ENCODE measurements at regions not wholly inside any gene's neighbourhood (a gene's known extent, or its start where the extent isn't known, plus 50 kb on each side); places are given as distances from the start of the nearest gene placed in this dataset.
"Not testable (repeated sequence)": the region's sequence is repeated elsewhere in the genome, so short reads cannot be mapped to it uniquely, and the experiment has no call there.

DNA sequence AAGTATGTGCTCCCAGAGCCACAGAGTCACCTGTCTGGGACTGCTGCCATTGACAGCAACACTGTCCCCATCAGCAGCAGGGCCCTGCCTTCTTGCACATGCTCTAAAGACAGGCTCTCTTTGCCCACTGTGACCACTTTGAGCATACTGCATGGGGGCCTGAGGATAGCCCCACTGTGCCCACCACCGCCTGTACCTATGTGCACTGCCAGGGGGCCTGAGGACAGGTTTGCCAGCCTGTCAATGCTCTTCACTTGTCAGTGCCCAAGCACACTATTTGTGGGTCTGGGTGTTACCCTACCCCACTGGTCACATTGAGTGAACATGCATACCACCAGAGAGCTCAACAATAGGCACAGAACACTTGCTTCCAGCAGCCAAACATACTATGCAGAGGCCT is 1137.0 kb upstream of the FANCL start:
- DNase-seq, result no peak

DNA sequence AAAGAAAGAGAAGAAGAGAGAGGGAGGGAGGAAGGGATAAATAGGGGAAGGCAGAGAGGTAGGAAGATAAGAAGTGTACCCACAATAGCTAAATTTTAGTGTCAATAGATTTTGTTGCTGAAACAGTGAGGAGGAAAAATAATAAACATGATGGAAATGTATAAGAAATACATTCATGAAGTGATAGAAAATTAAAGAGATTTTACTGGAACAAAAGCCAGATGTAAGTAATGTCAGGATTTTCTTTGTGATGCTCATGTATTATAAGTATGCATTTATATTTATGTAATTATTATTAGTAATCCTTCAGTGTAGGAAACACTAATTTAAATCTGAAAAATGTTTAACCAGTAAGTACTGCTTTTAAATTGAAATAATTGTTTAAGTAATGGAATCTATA is 1125.2 kb upstream of the FANCL start:
- no peak for DNase-seq

DNA sequence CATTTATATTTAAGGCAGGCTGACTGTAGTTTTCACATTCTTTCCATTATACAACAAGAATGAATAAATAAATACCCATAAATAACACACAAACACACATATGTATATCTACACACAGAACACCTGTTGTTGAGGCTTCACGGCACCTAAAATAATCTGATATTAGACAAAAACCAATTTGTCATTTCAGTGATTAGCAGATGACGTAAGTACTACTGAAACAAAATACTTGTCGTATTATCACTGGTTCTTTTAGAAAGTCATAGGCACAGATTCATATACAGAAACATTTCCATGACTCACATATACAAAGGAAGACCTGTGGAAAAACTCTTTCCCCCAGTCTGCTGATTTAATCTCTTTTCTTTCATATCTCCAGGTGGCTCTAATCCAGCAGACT is 1113.4 kb upstream of the FANCL start:
- DNase-seq, result no peak

DNA sequence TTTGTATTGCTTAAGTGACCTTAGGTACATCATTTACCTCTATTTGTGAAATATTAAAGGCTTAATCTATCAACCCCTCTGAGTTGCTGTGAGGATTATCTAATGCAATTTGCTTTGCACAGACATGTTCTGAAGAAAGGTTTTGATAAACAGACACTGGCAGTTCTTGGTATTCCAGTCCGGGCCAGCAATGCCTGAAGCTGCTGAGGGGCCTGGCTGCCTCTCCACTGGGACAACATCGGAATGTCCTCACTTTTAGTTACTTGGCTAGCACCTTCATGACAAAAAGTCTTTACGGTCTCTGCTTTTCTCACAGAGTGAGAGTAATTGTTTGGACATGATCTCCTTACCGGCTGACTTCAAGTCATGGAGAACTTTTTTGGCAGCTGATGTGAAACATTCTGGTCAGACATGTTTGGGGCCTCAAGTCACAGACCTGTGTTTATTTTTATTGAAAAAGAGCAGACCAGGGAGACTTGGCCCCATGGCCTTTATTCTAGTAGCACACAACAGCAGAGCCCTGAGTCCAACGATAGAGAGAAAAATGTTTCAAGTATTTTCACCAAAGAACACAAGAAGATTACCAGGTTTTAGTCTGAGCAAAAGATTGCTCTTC is 1112.3 kb upstream of the FANCL start:
- DNase-seq, result no peak

DNA sequence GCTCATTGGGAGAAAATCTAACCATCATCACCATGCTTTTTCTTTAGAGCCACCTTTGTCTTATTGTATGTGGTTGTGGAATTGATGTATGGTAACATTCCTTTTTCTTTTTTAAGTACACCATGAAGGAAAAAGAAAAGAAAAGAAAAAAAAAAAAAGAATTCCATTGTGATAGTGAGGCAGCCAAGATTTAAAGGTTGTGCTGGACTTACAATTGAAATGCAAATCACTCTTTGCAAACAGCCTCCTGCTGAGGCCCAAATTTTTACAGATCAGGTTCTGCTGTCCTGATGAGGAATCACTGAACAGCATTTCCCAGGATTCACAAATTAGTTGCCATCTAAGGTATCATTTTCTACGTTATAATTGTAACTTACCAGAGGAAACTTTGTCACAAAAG is 1101.0 kb upstream of the FANCL start:
- DNase-seq, result no peak

DNA sequence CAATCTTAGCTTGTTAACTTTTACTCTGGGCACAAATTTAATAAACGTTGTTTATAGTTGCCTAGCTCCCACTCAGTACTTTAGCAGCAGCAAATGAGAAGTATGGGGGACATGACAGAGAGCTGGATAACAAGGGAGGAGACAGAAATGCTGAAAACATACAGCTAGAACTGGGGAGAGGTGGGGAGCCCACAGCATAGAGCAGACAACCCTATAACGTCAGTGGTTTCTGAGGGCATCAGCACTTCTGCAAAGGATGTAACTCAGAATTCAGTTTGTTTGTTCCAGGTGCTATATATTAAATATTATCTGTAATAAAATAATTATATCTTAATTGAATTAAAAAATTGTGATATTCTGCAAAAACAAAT is 1098.7 kb upstream of the FANCL start:
- DNase-seq, result no peak

DNA sequence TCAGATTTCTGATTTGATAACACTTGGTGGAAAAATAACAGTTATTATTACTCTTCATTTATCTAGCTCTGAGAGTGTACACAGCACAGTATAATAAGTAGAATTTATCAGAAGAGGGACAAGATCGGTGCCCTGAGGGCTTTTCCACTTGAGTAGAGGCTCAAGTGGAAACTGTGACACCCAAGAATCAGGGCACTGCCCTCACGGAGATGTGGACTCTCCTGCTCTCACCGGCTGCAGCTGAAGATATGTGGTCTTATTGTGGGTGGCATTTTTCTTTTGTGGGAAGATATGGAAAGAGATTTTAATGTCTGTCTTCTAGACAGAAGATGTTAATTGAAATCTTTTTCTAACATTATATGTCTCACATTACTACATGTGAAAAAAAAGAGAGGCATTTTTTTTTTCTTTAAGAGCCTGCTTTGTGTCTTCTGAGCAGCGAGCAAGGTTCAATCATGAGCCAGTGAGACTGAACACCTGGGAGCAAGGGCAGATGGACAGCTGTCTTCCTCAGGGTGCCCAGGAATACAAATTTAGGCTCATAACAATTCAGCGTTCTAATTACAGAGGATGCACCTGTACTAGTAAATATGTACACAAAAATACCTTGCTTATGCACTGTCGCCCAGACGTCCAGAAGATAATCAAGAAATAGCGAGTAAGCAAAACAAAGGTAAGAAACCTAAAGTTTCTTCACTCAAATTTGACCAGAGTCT is 1098.2 kb upstream of the FANCL start:
- no peak for DNase-seq

DNA sequence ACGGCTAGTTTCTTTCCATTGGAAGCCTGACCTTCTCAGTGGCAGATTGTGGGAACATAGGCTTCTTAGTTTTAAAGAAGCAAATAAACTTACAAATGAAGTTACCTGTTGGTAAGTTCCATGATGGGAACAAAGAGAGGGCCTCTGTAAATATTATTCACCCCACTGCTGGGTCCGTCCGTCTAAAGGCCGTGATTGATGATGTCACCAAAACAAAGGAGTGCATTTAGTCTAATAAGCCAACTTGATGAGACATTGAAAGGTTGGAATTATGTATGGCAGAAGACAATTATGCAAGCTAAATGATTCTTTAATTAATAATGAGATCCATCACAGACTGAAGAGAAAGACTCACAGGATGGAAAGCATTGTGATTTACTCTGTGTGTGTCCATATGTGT is 1091.9 kb upstream of the FANCL start:
- DNase-seq, result no peak

DNA sequence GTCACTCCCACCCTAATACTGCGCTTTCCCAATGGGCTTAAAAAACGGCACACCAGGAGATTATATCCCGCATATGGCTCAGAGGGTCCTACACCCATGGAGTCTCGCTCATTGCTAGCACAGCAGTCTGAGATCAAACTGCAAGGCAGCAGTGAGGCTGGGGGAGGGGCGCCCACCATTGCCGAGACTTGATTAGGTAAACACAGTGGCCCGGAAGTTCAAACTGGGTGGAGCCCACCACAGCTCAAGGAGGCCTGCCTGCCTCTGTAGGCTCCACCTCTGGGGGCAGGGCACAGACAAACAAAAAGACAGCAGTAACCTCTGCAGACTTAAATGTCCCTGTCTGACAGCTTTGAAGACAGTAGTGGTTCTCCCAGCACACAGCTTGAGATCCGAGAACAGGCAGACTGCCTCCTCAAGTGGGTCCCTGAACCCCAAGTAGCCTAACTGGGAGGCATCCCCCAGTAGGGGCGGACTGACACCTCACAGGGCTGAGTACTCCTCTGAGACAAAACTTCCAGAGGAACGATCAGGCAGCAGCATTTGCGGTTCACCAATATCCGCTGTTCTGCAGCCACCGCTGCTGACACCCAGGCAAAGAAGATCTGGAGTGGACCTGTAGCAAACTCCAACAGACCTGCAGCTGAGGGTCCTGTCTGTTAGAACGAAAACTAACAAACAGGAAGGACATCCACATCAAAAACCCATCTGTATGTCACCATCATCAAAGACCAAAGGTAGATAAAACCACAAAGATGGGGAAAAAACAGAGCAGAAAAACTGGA is 1085.6 kb upstream of the FANCL start:
- not testable (repeated sequence) for DNase-seq

DNA sequence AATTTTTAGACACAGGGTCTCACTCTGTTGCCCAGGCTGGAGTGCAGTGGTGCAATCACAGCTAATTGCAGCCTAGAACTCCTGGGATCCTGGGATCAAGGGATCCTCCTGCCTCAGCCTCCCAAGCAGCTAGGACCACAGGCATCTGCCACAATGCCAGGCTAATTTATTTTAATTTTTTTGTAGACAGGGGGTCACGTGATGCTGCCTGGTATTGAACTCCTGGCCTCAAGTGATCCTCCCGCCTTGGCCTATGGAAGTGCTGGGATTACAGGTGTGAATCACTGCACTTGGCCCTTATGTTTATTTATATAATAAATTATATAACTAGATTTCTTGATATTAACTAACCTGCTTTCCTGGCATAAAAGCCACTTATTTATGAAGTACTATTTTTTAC is 1081.7 kb upstream of the FANCL start:
- DNase-seq, result no peak

DNA sequence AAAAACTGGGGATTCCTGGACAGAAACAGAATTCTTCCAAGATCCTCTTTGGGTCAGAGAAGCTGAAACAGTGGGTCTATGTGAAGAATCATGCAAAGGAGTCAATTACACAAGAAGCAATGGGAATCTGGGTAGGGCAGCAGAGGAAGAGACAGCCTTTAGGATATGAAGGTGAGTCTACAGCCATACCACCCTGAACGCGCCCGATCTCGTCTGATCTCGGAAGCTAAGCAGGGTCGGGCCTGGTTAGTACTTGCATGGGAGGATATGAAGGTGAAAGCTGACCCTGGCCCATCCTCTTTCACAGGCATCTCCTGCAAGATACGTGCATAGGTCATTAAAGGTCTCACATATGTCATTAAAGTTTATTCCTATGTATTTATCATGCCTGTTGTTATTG is 1080.9 kb upstream of the FANCL start:
- no peak for DNase-seq

DNA sequence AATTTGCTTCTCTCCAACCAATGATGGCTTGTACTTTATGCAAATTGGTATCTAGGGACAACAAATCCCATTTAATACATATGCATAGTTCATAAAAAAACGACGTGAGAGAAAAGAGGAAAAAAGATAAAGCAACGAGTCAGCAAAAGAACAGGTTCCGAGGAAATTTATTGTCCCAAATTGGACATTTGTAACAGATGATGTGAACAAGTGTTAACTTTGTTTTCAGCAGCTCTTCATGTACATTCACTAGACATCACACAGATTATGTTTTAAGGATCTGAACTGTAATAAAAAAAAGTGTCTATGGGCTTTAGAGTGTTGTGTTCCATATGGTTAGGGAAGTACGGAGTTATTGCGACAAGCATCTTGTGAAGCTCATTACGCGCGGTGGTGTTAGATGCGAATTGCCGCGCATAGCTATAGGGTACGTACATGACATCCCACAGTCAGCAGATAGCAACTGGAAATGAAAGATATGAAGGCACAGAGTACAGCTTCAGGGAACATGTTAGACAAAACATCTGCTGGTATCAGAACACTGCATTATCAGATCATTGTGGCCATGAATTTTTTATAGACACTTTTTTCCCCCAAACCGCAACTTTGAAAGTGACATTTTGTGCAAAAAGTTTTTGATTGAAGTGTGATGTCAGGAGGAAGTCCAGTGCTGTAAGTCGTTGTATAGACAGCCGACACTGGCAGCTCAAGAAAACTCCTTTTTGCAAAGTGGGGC is 1073.1 kb upstream of the FANCL start:
- peak; percentile 54 for DNase-seq

DNA sequence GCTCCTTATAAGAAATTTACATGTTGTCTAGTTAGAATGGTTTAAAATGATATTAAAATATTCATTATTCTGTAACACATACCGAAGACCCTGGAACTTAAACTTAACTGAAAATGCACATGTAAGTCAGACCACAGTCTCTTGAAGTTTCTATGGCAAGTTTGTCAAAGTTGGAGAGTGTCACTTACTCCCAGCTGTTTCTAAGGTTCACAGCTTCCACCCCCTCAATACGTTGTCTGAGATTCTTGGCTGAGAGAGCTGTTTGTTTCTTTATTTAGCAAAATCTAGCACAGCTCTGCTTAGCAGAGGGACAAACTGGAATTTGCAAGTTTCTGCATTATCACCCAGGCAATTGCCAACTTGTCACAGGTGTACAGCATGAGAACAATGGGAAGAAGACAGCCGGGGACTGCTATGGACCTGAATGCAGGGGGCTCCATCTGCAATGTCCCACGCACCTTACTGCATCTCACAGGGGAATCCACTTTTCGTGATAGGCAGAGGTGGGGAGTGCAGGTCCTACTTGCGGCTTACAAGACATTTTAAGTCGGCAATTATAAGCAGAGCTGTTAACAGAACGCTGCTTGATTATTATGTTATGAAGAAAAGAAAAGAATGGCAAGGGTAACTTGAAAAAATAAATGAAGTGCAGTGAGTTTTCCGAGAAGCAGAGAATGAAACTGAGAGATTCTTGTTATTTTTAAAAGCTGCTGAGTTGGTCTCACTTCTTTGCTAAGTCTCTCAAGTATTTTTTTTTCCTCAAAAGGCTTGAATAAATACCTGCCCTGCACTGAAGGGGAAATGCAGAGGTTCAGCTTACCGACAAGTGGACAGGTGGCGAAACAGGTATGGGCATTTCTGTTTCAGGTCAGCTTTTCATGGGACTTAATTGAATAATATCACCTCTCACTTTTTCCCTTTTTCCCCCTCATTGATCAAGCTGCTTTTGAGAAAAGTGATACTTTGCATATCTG is 1072.1 kb upstream of the FANCL start:
- no peak for DNase-seq

DNA sequence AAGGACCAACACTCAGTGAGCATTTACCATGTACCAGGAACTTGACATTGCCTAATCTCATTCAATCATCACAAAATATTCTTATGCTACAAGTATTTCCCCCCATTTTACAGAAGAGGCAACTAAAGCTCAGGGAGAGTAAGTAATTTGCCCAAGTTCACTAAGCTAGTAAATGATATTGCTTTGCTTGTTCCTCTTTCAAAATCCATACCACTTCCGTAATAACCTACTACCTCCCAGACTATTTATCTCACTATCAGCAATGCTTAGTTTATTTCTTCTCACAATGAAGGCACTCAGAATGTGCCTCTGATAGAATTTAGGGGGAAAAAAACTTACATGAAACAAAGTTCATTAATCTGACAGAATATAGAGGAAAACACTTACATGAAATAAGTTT is 1070.9 kb upstream of the FANCL start:
- no peak for DNase-seq

DNA sequence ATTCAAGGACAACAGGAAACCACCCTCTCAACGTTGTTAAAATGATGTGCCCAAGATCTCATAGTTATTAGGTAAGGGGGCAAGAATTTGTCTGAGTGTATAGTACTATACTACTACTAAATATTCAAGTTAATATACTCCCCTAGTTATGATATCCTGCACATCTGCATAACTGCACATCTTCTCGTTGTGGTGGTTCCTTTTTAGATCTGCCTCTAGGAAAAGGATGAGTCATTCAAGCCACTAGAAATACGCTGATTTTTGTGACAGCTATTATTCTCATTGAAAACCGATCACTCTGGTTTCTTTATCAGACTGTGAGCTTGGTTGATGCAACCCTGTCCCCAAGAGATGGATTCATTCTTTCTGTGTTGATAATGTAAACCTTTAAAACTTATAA is 1067.0 kb upstream of the FANCL start:
- DNase-seq, result no peak

DNA sequence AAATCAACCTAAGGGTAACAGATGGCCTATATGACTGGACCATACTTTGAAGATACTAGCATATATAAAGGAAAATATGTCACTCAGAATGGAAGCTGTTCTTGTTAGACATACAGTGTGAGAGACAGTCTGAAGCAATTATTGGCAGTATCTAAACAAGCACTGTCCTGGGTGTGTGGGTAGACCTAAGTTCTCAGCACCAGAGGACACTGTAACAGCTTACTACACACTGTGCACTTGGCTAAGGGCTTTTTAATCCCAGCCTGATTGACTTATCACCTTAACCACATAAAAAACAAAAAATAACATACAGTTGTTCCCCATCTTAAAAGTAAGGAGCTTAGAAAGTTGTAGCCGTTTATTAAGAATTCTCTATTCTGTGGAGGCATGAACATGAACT is 1066.1 kb upstream of the FANCL start:
- no peak for DNase-seq

DNA sequence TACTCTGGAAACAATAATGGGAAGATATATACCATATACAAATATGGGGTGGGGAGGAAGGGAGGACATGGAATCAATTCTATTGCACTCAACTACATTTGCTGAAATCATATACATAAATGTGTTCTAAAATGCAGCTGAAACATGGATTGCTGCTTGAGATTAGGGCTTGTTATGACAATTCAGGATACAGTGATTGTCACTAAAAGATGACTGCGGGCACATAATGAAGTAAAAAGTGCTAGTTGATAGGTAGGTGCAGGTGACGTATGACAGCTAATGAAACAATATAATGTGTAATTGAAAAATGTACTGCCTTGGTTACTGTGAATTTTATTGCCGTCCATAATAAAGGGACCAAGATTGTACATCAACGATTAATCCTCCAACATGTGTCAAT is 1062.1 kb upstream of the FANCL start:
- no peak for DNase-seq

DNA sequence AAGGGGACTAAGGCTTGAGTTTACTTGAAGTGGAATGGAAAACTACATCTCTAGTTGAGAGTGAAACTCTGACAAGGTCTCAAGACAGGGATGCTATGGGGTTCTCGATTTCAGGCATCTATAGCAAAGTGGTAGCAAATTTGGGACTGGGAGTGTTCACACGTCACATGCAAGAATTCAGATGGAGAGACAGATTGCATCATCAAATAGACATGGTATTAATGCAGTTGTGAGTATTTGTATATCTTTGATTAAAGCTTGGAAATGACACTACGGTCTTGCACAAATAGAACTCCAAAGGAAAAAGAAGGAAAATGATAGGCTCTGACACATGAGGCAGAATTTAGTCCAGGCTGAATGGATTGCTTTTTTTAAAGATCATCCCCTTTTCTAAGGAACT is 1061.6 kb upstream of the FANCL start:
- no peak for DNase-seq

DNA sequence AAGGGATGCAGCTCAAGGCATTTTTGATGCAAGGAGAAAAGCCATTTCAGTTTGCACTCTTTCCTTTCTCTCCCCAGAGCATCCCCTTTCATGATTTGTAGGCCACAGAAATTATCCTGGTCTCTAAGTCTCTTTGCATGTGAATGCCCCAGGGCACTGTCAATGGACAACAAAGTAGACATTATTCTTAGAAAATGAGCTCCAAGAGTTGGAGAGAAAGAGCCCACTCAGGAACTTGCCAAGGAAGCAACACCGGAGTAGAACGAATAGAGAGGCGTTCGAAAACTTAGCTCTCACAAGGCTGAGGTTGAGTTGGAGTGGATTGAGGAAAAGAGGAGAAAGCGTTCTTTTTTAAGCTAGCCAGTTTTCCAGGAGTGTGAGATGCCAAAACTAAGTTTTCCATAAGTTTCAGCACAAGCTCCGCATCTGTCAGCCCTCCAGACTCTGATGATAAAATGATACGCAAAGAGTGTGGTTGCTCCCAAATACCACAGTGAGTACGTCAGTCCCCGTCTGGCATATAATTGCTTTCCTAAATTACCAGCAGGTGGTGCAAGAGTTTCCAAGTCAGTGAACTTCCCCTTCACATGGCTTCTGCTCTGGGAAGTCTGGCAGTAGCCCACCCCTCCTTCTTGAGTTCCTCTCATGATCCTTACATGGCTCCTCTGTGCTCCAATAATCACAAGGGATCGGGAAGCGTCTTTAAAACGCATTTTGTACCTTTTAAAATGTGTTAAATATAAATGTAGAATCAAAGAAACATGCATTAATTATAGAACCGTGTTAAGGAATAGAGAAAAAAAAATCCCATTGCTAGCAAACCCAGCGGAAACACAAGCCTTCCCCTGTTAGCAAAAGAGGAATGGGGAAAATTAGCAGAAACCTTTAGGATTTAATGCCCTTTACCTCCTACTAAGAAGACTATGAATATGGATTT is 1060.6 kb upstream of the FANCL start:
- peak; percentile 81 for DNase-seq

DNA sequence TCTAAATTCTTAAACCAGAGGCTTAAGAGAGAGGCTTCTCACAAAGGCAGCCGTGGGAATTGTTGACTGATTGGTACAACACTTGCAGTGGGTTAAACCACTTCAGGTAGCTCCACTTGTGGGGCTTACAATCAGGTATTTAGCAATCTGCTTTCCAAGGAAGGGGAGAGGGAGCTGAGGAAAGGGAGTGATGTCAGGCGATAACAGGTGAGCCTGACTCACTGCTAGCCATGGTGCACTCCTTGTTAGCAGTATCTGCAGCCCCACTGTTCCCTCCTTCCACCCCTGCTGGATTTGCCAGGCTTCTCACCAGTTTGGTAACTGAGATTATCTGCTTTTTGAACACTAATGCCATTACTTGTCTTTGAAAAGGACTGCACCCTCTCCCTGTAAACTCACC is 1056.7 kb upstream of the FANCL start:
- DNase-seq, result no peak

DNA sequence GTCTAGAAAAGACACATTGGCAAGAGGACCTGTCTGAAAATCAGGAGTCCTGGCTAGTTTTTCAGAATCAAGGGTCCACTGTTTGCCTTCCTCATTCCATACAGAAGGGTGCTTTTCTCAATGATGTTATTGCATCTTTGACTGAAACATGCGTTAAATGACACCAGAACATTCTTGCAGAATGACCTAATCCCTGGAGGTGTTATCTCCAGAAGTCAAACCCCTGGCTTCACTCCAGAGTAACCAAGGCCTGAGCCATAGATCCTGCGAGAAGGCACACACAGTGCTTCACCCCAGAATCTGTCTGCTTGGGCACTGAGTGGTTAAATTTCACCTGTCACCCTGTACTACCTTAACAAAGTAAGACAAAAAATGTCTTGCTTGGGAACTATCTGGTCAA is 1055.2 kb upstream of the FANCL start:
- no peak for DNase-seq
